ENCODE measurements at regions not wholly inside any gene's neighbourhood (a gene's known extent, or its start where the extent isn't known, plus 50 kb on each side); places are given as distances from the start of the nearest gene placed in this dataset.

DNA sequence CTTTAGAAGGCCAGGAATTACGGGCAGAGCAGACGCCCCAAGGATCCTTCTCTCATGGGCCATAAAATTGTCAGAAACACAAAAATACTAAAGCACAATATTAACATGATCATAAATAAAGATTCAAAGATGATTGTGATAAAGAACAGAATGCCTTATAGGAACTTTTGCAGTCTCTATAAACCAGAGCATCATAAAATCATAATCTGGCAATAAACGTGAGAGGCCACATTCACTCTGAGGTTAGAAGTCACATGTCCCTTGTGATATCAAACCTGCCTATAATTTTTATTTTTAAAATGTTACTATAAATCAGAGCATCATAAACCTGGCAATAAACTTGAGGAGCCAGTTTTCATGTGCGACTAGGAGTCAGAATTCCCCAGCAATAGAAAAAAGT is 100.5 kb downstream of the ZBTB18 start:
- Histone ChIP-seq H3K36me3 (ENCODE audit: control insufficient read depth, low read length) (no peaks in the 10 kb centered on the region), H3K27ac (ENCODE audit: low read depth, low read length) (no peak overlapping the region), H3K79me2 (ENCODE audit: control insufficient read depth, low read length) (no peaks in the 10 kb centered on the region), H3K4me2 (ENCODE audit: low read length) (no peak overlapping the region), H3K9me3 (ENCODE audit: control insufficient read depth, insufficient read depth, low read length) (no peaks in the 10 kb centered on the region), H3K4me1 (ENCODE audit: control insufficient read depth, low read length) (no peaks in the 10 kb centered on the region), H3K9me2 (replicated peaks; ENCODE audit: control insufficient read depth, low read length) (no peaks in the 10 kb centered on the region), H3F3A (ENCODE audit: control insufficient read depth, insufficient read depth) (no peaks in the 10 kb centered on the region), H3K27me3 (ENCODE audit: control insufficient read depth, low read length) (peaks cover 6% of the 10 kb centered on the region), H4K20me1 (ENCODE audit: control insufficient read depth, insufficient read depth, low read depth, low read length) (no peaks in the 10 kb centered on the region), H3K4me3 (ENCODE audit: low read length) (no peak overlapping the region)
- TF ChIP-seq EZH2phosphoT487 (IDR thresholded peaks at IDR 0.05; ENCODE audit: borderline replicate concordance, low read length) = no peak
- TF ChIP-seq, protein P1, sequence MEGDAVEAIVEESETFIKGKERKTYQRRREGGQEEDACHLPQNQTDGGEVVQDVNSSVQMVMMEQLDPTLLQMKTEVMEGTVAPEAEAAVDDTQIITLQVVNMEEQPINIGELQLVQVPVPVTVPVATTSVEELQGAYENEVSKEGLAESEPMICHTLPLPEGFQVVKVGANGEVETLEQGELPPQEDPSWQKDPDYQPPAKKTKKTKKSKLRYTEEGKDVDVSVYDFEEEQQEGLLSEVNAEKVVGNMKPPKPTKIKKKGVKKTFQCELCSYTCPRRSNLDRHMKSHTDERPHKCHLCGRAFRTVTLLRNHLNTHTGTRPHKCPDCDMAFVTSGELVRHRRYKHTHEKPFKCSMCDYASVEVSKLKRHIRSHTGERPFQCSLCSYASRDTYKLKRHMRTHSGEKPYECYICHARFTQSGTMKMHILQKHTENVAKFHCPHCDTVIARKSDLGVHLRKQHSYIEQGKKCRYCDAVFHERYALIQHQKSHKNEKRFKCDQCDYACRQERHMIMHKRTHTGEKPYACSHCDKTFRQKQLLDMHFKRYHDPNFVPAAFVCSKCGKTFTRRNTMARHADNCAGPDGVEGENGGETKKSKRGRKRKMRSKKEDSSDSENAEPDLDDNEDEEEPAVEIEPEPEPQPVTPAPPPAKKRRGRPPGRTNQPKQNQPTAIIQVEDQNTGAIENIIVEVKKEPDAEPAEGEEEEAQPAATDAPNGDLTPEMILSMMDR (IDR thresholded peaks at IDR 0.05; ENCODE audit: low read depth, low read length, poor library complexity, severe bottlenecking) = no peak

DNA sequence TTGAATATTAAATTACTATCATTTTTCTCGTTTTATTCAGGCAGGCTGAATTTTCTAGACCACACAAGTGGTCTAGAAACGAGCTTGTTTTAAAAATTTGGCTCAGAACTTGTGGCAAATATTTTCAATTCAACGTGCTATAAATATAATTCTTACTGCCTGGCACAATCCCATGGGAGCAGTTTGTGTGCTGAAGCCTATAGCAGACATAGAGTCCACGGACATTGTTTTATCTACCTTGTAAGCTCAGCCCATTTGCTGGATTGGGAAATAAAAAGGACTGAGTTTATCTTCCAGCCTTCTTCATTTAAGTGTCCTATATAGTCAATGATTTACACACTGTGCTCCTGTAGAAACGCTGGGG is 103.4 kb downstream of the ZBTB18 start:
- H3K79me2 ChIP-seq (ENCODE audit: control insufficient read depth, low read length) = no peaks in the 10 kb centered on the region
- H3K4me2 ChIP-seq (ENCODE audit: low read length) = no peak overlapping the region

DNA sequence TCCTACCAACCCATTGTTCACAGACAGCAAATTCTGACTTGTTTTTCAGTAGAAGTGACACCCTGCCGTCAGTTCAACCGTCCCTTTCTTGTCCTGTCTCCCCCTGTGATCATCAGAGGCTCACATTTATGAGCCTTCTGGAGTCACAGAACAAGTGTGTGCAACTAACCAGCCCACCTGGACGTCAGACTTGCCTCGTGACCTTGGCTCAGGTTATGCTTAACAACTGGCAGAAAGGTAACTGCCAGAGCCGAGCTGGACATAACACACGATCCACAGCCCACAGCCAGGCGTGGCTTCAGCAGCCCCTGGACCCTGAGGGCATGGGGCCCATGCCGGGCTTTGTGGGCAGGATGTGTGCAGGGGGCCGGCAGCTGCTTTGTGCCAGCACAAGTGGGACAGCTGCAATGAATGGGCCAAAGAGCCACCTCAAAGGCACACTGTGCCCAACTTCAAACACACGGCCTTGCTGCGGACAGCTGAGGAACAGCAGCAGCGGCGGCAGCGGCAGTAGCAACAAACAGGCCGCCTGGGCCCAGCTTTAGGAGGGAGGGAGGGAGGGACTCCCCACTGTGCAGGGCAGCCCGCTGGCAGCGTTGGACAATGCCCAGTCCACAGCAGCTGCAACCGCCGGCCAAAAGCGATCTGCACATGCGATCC is 103.9 kb downstream of the ZBTB18 start:
- Histone ChIP-seq H3K27me3 (ENCODE audit: control insufficient read depth, low read length) (peaks cover 6% of the 10 kb centered on the region), H3K4me3 (ENCODE audit: low read length) (no peak overlapping the region), H3K36me3 (ENCODE audit: control insufficient read depth, low read length) (no peaks in the 10 kb centered on the region), H3K4me1 (ENCODE audit: control insufficient read depth, low read length) (no peaks in the 10 kb centered on the region), H3K9me2 (replicated peaks; ENCODE audit: control insufficient read depth, low read length) (no peaks in the 10 kb centered on the region), H3K27ac (ENCODE audit: low read depth, low read length) (no peak overlapping the region), H3F3A (ENCODE audit: control insufficient read depth, insufficient read depth) (no peaks in the 10 kb centered on the region), H3K4me2 (ENCODE audit: low read length) (no peak overlapping the region), H3K79me2 (ENCODE audit: control insufficient read depth, low read length) (no peaks in the 10 kb centered on the region), H4K20me1 (ENCODE audit: control insufficient read depth, insufficient read depth, low read depth, low read length) (no peaks in the 10 kb centered on the region), H3K9me3 (ENCODE audit: control insufficient read depth, insufficient read depth, low read length) (no peaks in the 10 kb centered on the region)
- no peak for TF ChIP-seq EZH2phosphoT487 (IDR thresholded peaks at IDR 0.05; ENCODE audit: borderline replicate concordance, low read length)
- TF ChIP-seq, protein P1 (IDR thresholded peaks at IDR 0.05; ENCODE audit: low read depth, low read length, poor library complexity, severe bottlenecking) = no peak

More for the DNA sequence above, 103.4 kb downstream of the ZBTB18 start:
- peaks cover 6% of the 10 kb centered on the region for H3K27me3 ChIP-seq (ENCODE audit: control insufficient read depth, low read length)
- H3F3A ChIP-seq (ENCODE audit: control insufficient read depth, insufficient read depth) = no peaks in the 10 kb centered on the region
- H3K9me2 ChIP-seq (replicated peaks; ENCODE audit: control insufficient read depth, low read length) = no peaks in the 10 kb centered on the region
- no peak overlapping the region for H3K27ac ChIP-seq (ENCODE audit: low read depth, low read length)
- no peaks in the 10 kb centered on the region for H4K20me1 ChIP-seq (ENCODE audit: control insufficient read depth, insufficient read depth, low read depth, low read length)
- H3K4me3 ChIP-seq (ENCODE audit: low read length) = no peak overlapping the region
- H3K4me1 ChIP-seq (ENCODE audit: control insufficient read depth, low read length) = no peaks in the 10 kb centered on the region
- no peak for TF ChIP-seq EZH2phosphoT487 (IDR thresholded peaks at IDR 0.05; ENCODE audit: borderline replicate concordance, low read length)
- TF ChIP-seq, protein P1 (IDR thresholded peaks at IDR 0.05; ENCODE audit: low read depth, low read length, poor library complexity, severe bottlenecking) = no peak
- H3K9me3 ChIP-seq (ENCODE audit: control insufficient read depth, insufficient read depth, low read length) = no peaks in the 10 kb centered on the region
- no peaks in the 10 kb centered on the region for H3K36me3 ChIP-seq (ENCODE audit: control insufficient read depth, low read length)
